Karpas-422 (cell line): ENCODE measurements at regions not wholly inside any gene's neighbourhood (a gene's known extent, or its start where the extent isn't known, plus 50 kb on each side); places are given as distances from the start of the nearest gene placed in this dataset.

Experiments
- DNase-seq: peaks from one replicate; pipeline ENCODE4 v3.0.0-alpha.2; 2015
- H2AFZ ChIP-seq: fragments of 200-600 bp; sonication (generic); 2 replicates; pipeline ENCODE4 v1.6.1; 2014; ENCODE audit warnings: antibody characterized with exemption, low read length, mixed read lengths
- H3K27ac ChIP-seq: fragments of 200-600 bp; sonication (generic); 2 replicates; pipeline ENCODE4 v1.5.1; 2014; ENCODE audit warnings: mild to moderate bottlenecking, low read length, moderate library complexity
- H3K27me3 ChIP-seq: fragments of 200-600 bp; sonication (generic); 2 replicates; pipeline ENCODE4 v1.6.1; 2014; ENCODE audit warnings: low read length, mixed read lengths
- H3K36me3 ChIP-seq: fragments of 200-600 bp; sonication (generic); 2 replicates; pipeline ENCODE4 v1.6.1; 2014; ENCODE audit warnings: low read length, mixed read lengths; ENCODE audit not compliant: insufficient read depth
- H3K4me1 ChIP-seq: fragments of 200-600 bp; sonication (generic); 2 replicates; pipeline ENCODE4 v1.6.1; 2014; ENCODE audit warnings: mild to moderate bottlenecking, low read length, mixed read lengths
- H3K4me2 ChIP-seq: fragments of 200-600 bp; sonication (generic); 2 replicates; pipeline ENCODE4 v1.6.1; 2014; ENCODE audit warnings: low read length, low read depth, mild to moderate bottlenecking; ENCODE audit not compliant: poor library complexity, severe bottlenecking
- H3K4me3 ChIP-seq: fragments of 200-600 bp; sonication (generic); 2 replicates; pipeline ENCODE4 v1.5.1; 2014; ENCODE audit warnings: mild to moderate bottlenecking, antibody characterized with exemption, low read length, mixed read lengths
- H3K79me2 ChIP-seq: fragments of 200-600 bp; sonication (generic); 2 replicates; pipeline ENCODE4 v1.6.1; 2014; ENCODE audit warnings: mild to moderate bottlenecking, low read length, mixed read lengths
- H3K9ac ChIP-seq: fragments of 200-600 bp; sonication (generic); 2 replicates; pipeline ENCODE4 v1.6.0; 2014; ENCODE audit warnings: low read length
- H3K9me2 ChIP-seq: fragments of 200-600 bp; sonication (generic), shearing (Covaris generic); replicated peaks from 2 replicates; pipeline ENCODE4 v1.6.0; 2014; ENCODE audit warnings: mild to moderate bottlenecking, low read length, moderate library complexity; ENCODE audit not compliant: insufficient read depth
- H3K9me3 ChIP-seq: fragments of 300-700, 200-600 bp; sonication (generic); 2 replicates; pipeline ENCODE4 v1.6.1; 2014; ENCODE audit warnings: low read length, mixed read lengths
- H4K20me1 ChIP-seq: fragments of 200-600 bp; sonication (generic); 2 replicates; pipeline ENCODE4 v1.6.1; 2014; ENCODE audit warnings: mild to moderate bottlenecking, antibody characterized with exemption, low read length, low read depth; ENCODE audit not compliant: insufficient read depth

DNA sequence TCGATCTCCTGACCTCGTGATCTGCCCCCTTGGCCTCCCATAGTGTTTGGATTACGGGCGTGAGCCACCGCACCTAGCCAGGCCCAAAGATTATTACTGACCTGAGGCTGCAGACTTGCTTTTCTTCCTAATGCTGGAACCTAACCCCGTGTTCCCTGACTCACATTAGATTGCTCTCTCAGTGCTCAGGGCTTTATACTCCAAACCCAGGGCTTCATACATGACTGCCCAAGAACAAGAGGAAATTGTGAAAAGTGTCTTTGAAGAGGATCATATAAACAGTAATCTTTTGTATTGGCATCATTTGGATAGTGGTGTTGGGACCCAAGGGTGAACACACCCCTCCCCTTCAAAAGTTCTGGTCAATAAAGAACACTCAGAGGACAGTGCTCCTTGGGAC, 233.3 kb upstream of the TAS2R1 start:
- no peak for DNase-seq
- Histone ChIP-seq H3K9me3 (peaks cover 9% of the 10 kb centered on the region; the same call in 1 of the 2 replicates), H2AFZ (no peak overlapping the region), H3K9ac (no peak overlapping the region), H3K27ac (no peak overlapping the region), H3K4me3 (no peak overlapping the region), H3K4me2 (no peak overlapping the region), H3K9me2 (no peaks in the 10 kb centered on the region), H3K4me1 (no peaks in the 10 kb centered on the region), H3K36me3 (no peaks in the 10 kb centered on the region), H3K79me2 (no peaks in the 10 kb centered on the region), H4K20me1 (no peaks in the 10 kb centered on the region), H3K27me3 (no peaks in the 10 kb centered on the region)

DNA sequence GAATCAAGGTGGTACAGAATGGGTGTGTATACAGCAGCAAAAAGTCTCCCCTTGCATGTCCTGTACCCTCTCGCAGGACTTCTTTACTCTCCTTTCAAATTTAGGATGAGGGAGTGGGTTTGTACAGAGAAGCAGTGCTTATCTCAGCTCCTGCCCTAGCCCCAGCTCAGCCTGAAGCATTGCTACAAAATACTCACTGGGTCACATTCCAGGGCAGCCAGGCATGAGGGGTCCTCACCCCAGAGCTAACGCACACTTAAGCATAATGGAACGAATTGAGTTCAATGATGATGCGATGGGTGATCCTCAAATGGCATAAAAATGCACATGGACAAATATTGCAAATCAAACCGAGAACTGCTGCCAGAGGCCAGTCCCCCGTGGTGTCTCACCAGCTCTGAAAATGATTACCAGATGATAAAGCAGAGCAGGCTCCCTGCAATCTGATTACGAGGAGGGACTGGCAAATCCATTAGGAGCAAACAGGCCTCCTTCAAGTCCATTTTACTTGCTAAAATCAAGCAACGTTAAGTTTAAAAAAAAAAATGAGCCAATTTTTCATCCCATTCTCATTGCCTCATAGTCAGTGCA, 231.6 kb upstream of the TAS2R1 start:
- no peak overlapping the region for H3K4me3 ChIP-seq
- no peak overlapping the region for H2AFZ ChIP-seq
- no peaks in the 10 kb centered on the region for H4K20me1 ChIP-seq
- H3K4me2 ChIP-seq, result no peak overlapping the region
- H3K79me2 ChIP-seq, result no peaks in the 10 kb centered on the region
- no peaks in the 10 kb centered on the region for H3K36me3 ChIP-seq
- no peaks in the 10 kb centered on the region for H3K4me1 ChIP-seq
- H3K27ac ChIP-seq, result no peak overlapping the region
- H3K27me3 ChIP-seq, result no peaks in the 10 kb centered on the region
- peaks cover 9% of the 10 kb centered on the region; the same call in 1 of the 2 replicates for H3K9me3 ChIP-seq
- H3K9ac ChIP-seq, result no peak overlapping the region
- H3K9me2 ChIP-seq, result no peaks in the 10 kb centered on the region
- DNase-seq, result no peak

DNA sequence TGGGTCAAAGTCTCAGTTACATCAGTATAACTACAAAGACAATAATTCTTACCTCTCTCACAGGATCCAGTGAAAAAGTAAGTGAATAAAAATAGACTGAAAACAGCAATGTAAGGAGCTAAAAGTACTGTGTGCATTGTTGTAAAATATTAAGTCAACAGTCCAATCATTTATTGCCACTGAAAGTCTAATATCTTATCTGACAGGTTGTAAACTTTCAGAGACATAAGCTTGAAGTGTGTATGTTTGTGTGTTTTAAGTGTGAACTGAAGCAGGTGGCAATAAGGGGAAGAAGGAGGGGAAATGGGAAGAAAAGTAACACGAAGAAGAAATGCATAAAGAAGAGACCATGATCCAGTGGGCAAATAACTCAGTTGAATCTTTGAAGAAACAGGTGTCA, 229.7 kb upstream of the TAS2R1 start:
- Histone ChIP-seq H3K79me2 (no peaks in the 10 kb centered on the region), H2AFZ (no peak overlapping the region), H3K36me3 (no peaks in the 10 kb centered on the region), H3K27ac (no peak overlapping the region), H4K20me1 (no peaks in the 10 kb centered on the region), H3K9me2 (no peaks in the 10 kb centered on the region), H3K9ac (no peak overlapping the region), H3K4me1 (no peaks in the 10 kb centered on the region), H3K4me3 (no peak overlapping the region), H3K4me2 (no peak overlapping the region), H3K9me3 (no peaks in the 10 kb centered on the region), H3K27me3 (no peaks in the 10 kb centered on the region)
- DNase-seq, result no peak

DNA sequence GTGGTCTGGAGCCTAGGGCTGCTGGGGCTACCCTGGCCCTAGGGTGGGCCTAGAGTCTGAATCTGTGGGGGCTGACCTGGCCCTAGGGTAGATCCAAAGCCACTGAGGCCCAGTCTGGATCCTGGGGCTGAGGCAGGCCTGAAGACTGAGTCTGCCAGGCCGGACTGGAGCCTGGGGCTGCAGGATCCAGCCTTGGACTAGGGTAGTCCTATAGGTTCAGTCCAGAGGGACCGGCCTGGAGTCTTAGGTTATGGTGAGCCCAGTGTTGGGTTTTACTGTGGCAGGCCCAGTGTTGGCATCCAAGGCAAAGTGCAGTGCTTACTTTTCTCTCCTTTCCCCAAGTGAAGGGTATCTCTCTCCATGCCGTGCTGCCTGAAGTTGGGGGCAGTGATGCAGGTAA, 227.9 kb upstream of the TAS2R1 start:
- Histone ChIP-seq H3K4me1 (no peaks in the 10 kb centered on the region), H3K4me3 (no peak overlapping the region), H3K36me3 (no peaks in the 10 kb centered on the region), H3K79me2 (no peaks in the 10 kb centered on the region), H3K27ac (no peak overlapping the region), H3K9me2 (no peaks in the 10 kb centered on the region), H2AFZ (no peak overlapping the region), H3K9ac (no peak overlapping the region), H4K20me1 (no peaks in the 10 kb centered on the region), H3K27me3 (no peaks in the 10 kb centered on the region), H3K4me2 (no peak overlapping the region), H3K9me3 (no peaks in the 10 kb centered on the region)
- DNase-seq, result no peak

DNA sequence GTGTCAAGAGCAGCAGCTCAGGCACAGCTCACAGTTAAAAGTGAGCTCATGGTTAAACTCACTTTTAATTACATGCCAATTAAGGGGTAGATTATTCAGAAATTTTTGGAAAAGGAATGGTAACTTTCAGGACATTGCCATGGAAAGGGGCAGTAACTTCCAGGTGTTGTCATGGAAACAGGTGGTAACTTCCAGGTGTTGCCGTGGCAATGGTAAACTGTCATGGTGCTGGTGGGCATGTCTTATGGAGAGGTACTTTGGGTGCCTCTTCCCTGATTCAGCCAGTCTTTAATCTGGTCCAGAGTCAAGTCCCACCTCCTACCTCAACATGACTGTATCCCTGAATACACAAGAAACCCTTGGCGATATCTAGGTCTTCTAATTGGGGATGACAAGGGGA, 223.2 kb upstream of the TAS2R1 start:
- H3K27me3 ChIP-seq, result no peaks in the 10 kb centered on the region
- H3K4me2 ChIP-seq, result no peak overlapping the region
- no peaks in the 10 kb centered on the region for H3K4me1 ChIP-seq
- no peak overlapping the region for H3K9ac ChIP-seq
- no peaks in the 10 kb centered on the region for H3K9me3 ChIP-seq
- no peaks in the 10 kb centered on the region for H3K36me3 ChIP-seq
- H2AFZ ChIP-seq, result no peak overlapping the region
- H3K79me2 ChIP-seq, result no peaks in the 10 kb centered on the region
- no peak overlapping the region for H3K4me3 ChIP-seq
- no peaks in the 10 kb centered on the region for H3K9me2 ChIP-seq
- H4K20me1 ChIP-seq, result no peaks in the 10 kb centered on the region
- no peak for DNase-seq
- H3K27ac ChIP-seq, result no peak overlapping the region

DNA sequence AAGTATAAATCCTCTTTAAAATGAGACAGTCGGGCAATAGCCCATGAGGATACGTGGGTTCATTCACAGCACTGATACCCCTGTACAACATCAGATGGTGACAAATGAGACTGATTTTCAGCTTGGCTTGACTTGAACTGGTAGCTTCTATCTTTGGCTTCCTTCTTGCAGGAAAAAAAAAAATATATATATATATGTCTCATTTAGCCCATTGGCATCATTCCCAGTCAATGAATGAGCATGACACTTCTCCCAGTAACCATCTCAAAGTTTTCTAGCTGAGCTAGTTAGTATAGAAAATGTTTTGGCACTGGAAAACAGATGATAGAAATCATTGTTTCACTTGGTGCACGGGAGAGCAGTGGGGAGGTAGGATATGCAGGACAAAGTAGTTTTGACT, 222.5 kb upstream of the TAS2R1 start:
- Histone ChIP-seq H3K9ac (no peak overlapping the region), H3K4me1 (no peaks in the 10 kb centered on the region), H3K9me2 (no peaks in the 10 kb centered on the region), H3K36me3 (no peaks in the 10 kb centered on the region), H3K4me2 (no peak overlapping the region), H3K27me3 (no peaks in the 10 kb centered on the region), H3K4me3 (no peak overlapping the region), H2AFZ (no peak overlapping the region), H4K20me1 (no peaks in the 10 kb centered on the region), H3K9me3 (no peaks in the 10 kb centered on the region), H3K27ac (no peak overlapping the region), H3K79me2 (no peaks in the 10 kb centered on the region)
- no peak for DNase-seq

DNA sequence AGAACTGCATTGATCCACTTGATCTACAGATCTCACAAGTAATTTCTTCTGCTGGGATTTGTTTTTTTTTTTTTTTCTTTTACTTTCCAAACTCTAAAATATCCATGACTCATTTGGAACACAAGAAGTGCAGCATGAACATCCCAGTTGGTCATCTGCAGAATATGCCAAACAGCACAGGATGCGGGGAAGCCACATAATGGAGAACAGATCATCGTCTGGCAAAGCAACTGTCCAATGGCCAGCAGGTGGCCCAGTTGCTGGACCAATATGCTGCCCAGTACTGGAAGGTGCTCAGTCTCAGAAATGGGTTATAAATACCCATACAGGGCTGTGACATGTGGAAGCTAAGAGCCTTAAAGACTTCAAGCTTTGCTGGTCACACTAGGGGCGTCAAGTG, 221.3 kb upstream of the TAS2R1 start:
- H3K27me3 ChIP-seq, result no peaks in the 10 kb centered on the region
- H2AFZ ChIP-seq, result no peak overlapping the region
- H3K4me3 ChIP-seq, result no peak overlapping the region
- H3K9me3 ChIP-seq, result no peaks in the 10 kb centered on the region
- H3K36me3 ChIP-seq, result no peaks in the 10 kb centered on the region
- H3K4me1 ChIP-seq, result no peaks in the 10 kb centered on the region
- H3K79me2 ChIP-seq, result no peaks in the 10 kb centered on the region
- H3K9ac ChIP-seq, result no peak overlapping the region
- no peak overlapping the region for H3K27ac ChIP-seq
- no peaks in the 10 kb centered on the region for H4K20me1 ChIP-seq
- H3K9me2 ChIP-seq, result no peaks in the 10 kb centered on the region
- H3K4me2 ChIP-seq, result no peak overlapping the region
- no peak for DNase-seq

- H3K9me2 ChIP-seq, result no peaks in the 10 kb centered on the region
- H3K36me3 ChIP-seq, result no peaks in the 10 kb centered on the region
- no peaks in the 10 kb centered on the region for H3K4me1 ChIP-seq
- no peak for DNase-seq
- H3K9ac ChIP-seq, result no peak overlapping the region
- no peaks in the 10 kb centered on the region for H3K9me3 ChIP-seq
- H3K4me3 ChIP-seq, result no peak overlapping the region
- H3K27ac ChIP-seq, result no peak overlapping the region
- no peaks in the 10 kb centered on the region for H4K20me1 ChIP-seq
- no peaks in the 10 kb centered on the region for H3K27me3 ChIP-seq
- no peak overlapping the region for H3K4me2 ChIP-seq
- no peak overlapping the region for H2AFZ ChIP-seq
- H3K79me2 ChIP-seq, result no peaks in the 10 kb centered on the region
Measured at GRCh38 chr5:9850456-9850855, 220.3 kb upstream of the TAS2R1 start.

- DNase-seq, result no peak
- no peaks in the 10 kb centered on the region for H3K9me3 ChIP-seq
Measured at GRCh38 chr5:9847631-9848030, 217.5 kb upstream of the TAS2R1 start.

More at GRCh38 chr5:9847631-9848030, 217.5 kb upstream of the TAS2R1 start:
- Histone ChIP-seq H3K9me2 (no peaks in the 10 kb centered on the region), H3K9ac (no peak overlapping the region), H2AFZ (no peak overlapping the region), H3K36me3 (no peaks in the 10 kb centered on the region), H3K4me1 (no peaks in the 10 kb centered on the region), H3K4me2 (no peak overlapping the region), H3K27me3 (0 out of 2 replicates have a peak, but pooled peaks cover 3% of the 10 kb centered on the region), H3K79me2 (no peaks in the 10 kb centered on the region), H4K20me1 (no peaks in the 10 kb centered on the region), H3K4me3 (no peak overlapping the region), H3K27ac (no peak overlapping the region)
